OCI-LY1 (cell line): ENCODE measurements at regions not wholly inside any gene's neighbourhood (a gene's known extent, or its start where the extent isn't known, plus 50 kb on each side); places are given as distances from the start of the nearest gene placed in this dataset.

ENCODE experiments used
- H2AFZ ChIP-seq: fragments of 200-600 bp; sonication (generic), shearing (Covaris generic); 2 replicates; pipeline ENCODE4 v1.6.0; 2014; ENCODE audit warnings: antibody characterized with exemption, mild to moderate bottlenecking, low read length
- H3F3A ChIP-seq: fragments of 200-600 bp; sonication (generic), shearing (Covaris generic); 2 replicates; pipeline ENCODE4 v1.6.0; 2014; ENCODE audit warnings: mild to moderate bottlenecking, antibody characterized with exemption, low read length, moderate library complexity; ENCODE audit not compliant: insufficient read depth
- H3K27ac ChIP-seq: fragments of 200-600 bp; sonication (generic); 2 replicates; pipeline ENCODE4 v1.5.1; 2014; ENCODE audit warnings: low read length, mixed run types, mild to moderate bottlenecking, low read depth; ENCODE audit not compliant: poor library complexity, severe bottlenecking
- H3K27me3 ChIP-seq: fragments of 200-600 bp; sonication (generic); 2 replicates; pipeline ENCODE4 v1.6.0; 2014; ENCODE audit warnings: antibody characterized with exemption, mild to moderate bottlenecking, low read length, moderate library complexity; ENCODE audit not compliant: insufficient read depth
- H3K36me3 ChIP-seq: fragments of 200-600 bp; sonication (generic); 2 replicates; pipeline ENCODE4 v1.6.1; 2014; ENCODE audit warnings: mild to moderate bottlenecking, antibody characterized with exemption, low read length, moderate library complexity, mixed read lengths; ENCODE audit not compliant: insufficient read depth
- H3K4me1 ChIP-seq: fragments of 200-600 bp; sonication (generic); 2 replicates; pipeline ENCODE4 v1.5.1; 2014; ENCODE audit warnings: mild to moderate bottlenecking, low read length, moderate library complexity; ENCODE audit not compliant: insufficient read depth, severe bottlenecking
- H3K4me2 ChIP-seq: fragments of 200-600 bp; sonication (generic), shearing (Covaris generic); 2 replicates; pipeline ENCODE4 v1.6.1; 2014; ENCODE audit warnings: low read length
- H3K4me3 ChIP-seq: fragments of 200-600 bp; sonication (generic); 2 replicates; pipeline ENCODE4 v1.5.1; 2014; ENCODE audit warnings: low read length, low read depth, mild to moderate bottlenecking, mixed read lengths; ENCODE audit not compliant: poor library complexity, severe bottlenecking
- H3K79me2 ChIP-seq: fragments of 200-600 bp; shearing (Covaris generic); 2 replicates; pipeline ENCODE4 v1.6.1; 2016; ENCODE audit warnings: mixed run types, low read length, mixed read lengths; ENCODE audit not compliant: insufficient read depth
- H3K9ac ChIP-seq: fragments of 200-600 bp; sonication (generic), shearing (Covaris generic); 2 replicates; pipeline ENCODE4 v1.6.1; 2014; ENCODE audit warnings: mild to moderate bottlenecking, low read length, mixed read lengths
- H3K9me2 ChIP-seq: fragments of 200-600 bp; sonication (generic), shearing (Covaris generic); 2 replicates; pipeline ENCODE4 v1.6.1; 2014; ENCODE audit warnings: low read depth, mild to moderate bottlenecking, low read length, mixed read lengths
- H3K9me3 ChIP-seq: fragments of 200-600 bp; shearing (Covaris generic); 2 replicates; pipeline ENCODE4 v1.6.1; 2014; ENCODE audit warnings: low read length, mixed read lengths
- H4K20me1 ChIP-seq: fragments of 200-600 bp; sonication (generic), shearing (Covaris generic); 2 replicates; pipeline ENCODE4 v1.6.0; 2016; ENCODE audit warnings: mild to moderate bottlenecking, low read length; ENCODE audit not compliant: insufficient read depth
- EZH2 ChIP-seq: fragments of 200-600 bp; sonication (generic), shearing (Covaris generic); IDR thresholded peaks from 2 replicates; pipeline ENCODE4 v1.8.0; 2017; ENCODE audit warnings: borderline replicate concordance, mixed run types, mild to moderate bottlenecking, antibody characterized with exemption, low read length, moderate library complexity, mixed read lengths
- TF ChIP-seq, protein P1 (sequence below): fragments of 200-600 bp; sonication (generic), shearing (Covaris generic); IDR thresholded peaks from 2 replicates; pipeline ENCODE4 v1.5.1; 2017; ENCODE audit warnings: mild to moderate bottlenecking, antibody characterized with exemption, low read length, moderate library complexity, mixed read lengths

DNA sequence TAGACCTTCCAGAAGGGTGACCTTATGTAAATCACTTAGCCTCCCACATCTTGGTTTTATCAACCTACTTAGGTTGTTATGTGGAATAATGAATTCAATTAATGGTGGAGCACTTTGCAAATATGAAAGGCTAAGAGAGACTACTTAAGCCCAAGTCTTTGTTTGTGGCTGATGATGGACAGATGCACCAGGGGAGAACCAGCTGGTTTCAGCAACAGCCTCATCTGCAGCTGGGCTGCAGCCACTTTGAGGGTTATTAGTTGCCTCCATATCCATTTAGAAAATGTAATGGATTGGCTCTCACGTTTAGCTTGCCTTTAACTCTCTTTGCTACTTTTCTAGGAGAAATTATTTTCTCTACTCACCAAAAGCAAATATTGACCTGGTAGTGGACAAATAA is 146.6 kb downstream of the ESM1 start:
- Histone ChIP-seq H3K27me3 (no peaks in the 10 kb centered on the region), H3K9ac (no peak overlapping the region), H3K36me3 (no peaks in the 10 kb centered on the region), H4K20me1 (no peaks in the 10 kb centered on the region), H3K9me3 (no peaks in the 10 kb centered on the region), H3K9me2 (no peaks in the 10 kb centered on the region), H3K4me1 (no peaks in the 10 kb centered on the region), H3F3A (no peaks in the 10 kb centered on the region), H2AFZ (no peak overlapping the region), H3K4me3 (no peak overlapping the region), H3K27ac (no peak overlapping the region), H3K79me2 (no peaks in the 10 kb centered on the region), H3K4me2 (no peak overlapping the region)
- no peak for TF ChIP-seq EZH2
- TF ChIP-seq, protein P1, sequence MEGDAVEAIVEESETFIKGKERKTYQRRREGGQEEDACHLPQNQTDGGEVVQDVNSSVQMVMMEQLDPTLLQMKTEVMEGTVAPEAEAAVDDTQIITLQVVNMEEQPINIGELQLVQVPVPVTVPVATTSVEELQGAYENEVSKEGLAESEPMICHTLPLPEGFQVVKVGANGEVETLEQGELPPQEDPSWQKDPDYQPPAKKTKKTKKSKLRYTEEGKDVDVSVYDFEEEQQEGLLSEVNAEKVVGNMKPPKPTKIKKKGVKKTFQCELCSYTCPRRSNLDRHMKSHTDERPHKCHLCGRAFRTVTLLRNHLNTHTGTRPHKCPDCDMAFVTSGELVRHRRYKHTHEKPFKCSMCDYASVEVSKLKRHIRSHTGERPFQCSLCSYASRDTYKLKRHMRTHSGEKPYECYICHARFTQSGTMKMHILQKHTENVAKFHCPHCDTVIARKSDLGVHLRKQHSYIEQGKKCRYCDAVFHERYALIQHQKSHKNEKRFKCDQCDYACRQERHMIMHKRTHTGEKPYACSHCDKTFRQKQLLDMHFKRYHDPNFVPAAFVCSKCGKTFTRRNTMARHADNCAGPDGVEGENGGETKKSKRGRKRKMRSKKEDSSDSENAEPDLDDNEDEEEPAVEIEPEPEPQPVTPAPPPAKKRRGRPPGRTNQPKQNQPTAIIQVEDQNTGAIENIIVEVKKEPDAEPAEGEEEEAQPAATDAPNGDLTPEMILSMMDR = no peak

DNA sequence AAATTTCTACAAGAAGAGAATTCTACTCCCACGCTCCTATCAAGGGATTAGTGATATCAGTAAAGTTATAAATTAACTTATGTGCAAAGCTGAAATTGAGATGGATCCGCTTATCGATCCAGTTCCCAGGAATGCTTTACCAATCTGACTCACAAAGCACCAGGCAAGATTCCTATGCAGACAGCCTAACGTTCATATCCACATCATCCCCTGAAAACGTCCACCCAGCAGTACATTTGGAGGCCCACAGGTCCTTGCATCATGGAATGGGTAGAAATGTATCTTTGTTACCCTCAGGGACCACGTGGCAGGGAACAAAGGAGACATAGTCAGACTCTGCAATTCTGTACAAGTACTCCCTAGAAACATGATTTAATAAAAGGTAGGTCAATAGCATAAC is 147.4 kb downstream of the ESM1 start:
- Histone ChIP-seq H3K27me3 (no peaks in the 10 kb centered on the region), H3K4me3 (no peak overlapping the region), H3K36me3 (no peaks in the 10 kb centered on the region), H3K9me2 (no peaks in the 10 kb centered on the region), H3K79me2 (no peaks in the 10 kb centered on the region), H2AFZ (no peak overlapping the region), H3K4me1 (no peaks in the 10 kb centered on the region), H3K4me2 (no peak overlapping the region), H3K9ac (no peak overlapping the region), H3K27ac (no peak overlapping the region), H4K20me1 (no peaks in the 10 kb centered on the region), H3F3A (no peaks in the 10 kb centered on the region), H3K9me3 (no peaks in the 10 kb centered on the region)
- TF ChIP-seq, protein P1 = no peak
- no peak for TF ChIP-seq EZH2

DNA sequence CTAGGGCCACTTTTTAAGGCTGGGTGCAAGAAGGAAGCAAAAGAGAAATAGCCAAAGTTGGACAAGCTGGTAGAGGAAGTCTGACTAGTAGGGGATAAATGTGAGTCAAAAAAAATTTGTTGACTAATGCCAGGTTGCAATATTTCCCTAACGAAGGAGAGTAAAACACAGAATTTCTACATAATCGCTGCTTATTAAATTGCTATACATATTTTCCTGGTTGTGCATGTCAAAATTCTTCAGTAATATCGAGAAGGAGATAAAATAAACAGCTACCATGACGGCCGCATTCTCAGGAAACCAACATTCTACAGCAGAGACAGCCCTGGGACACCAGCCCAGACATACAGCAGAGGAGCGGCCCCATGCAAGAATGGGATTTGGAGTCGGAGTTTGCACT is 148.3 kb downstream of the ESM1 start:
- no peak overlapping the region for H3K27ac ChIP-seq
- no peaks in the 10 kb centered on the region for H3K9me3 ChIP-seq
- no peaks in the 10 kb centered on the region for H3K9me2 ChIP-seq
- H3K79me2 ChIP-seq = no peaks in the 10 kb centered on the region
- H4K20me1 ChIP-seq = no peaks in the 10 kb centered on the region
- H3K4me1 ChIP-seq = no peaks in the 10 kb centered on the region
- H3F3A ChIP-seq = no peaks in the 10 kb centered on the region
- H3K9ac ChIP-seq = no peak overlapping the region
- H2AFZ ChIP-seq = no peak overlapping the region
- no peaks in the 10 kb centered on the region for H3K36me3 ChIP-seq
- H3K4me3 ChIP-seq = no peak overlapping the region
- TF ChIP-seq, protein P1 = no peak
- TF ChIP-seq EZH2 = no peak
- no peaks in the 10 kb centered on the region for H3K27me3 ChIP-seq
- no peak overlapping the region for H3K4me2 ChIP-seq
